AML-193 (cell line): ENCODE measurements at regions not wholly inside any gene's neighbourhood (a gene's known extent, or its start where the extent isn't known, plus 50 kb on each side); places are given as distances from the start of the nearest gene placed in this dataset.

Experiments
- DNase-seq, 2 experiments: peaks; one replicate each; lab custom pipeline; 2025; lab: John Stamatoyannopoulos, UW

DNA sequence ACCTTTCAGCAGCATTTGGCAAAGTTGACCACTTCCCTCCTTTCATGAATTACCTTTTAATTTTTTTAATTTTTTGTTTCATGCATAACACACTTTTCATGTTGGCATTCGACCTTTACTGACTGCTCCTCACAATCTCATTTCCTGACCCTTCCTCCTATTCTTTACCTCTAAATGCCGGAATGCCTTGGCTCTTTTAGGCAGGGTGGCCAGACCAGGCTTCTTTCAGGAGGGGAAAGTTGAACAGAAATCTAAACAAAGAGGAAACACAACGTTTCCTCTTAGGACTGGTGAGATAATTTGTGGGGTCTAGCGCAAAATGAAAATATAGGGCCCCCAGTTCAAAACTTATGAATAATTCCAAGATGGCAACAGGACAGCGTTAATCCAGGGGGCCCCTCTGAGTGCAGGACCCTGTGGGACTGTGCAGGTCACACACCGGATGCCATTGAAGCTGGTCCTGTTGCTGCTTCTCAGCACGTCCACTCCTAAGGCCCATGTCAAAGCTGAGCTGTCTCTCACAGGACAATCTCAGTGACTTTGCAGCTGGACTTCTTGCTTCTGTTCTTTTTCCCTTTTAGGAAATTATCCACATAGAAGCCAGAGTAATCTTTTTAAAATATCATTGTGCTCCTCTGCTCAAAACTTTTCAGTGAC lies 313.8 kb downstream of the HDGFL1 start:
- no peak for DNase-seq

GRCh38 chr6:22884456-22884855 lies 315.1 kb downstream of the HDGFL1 start:
- no peak for DNase-seq

DNA sequence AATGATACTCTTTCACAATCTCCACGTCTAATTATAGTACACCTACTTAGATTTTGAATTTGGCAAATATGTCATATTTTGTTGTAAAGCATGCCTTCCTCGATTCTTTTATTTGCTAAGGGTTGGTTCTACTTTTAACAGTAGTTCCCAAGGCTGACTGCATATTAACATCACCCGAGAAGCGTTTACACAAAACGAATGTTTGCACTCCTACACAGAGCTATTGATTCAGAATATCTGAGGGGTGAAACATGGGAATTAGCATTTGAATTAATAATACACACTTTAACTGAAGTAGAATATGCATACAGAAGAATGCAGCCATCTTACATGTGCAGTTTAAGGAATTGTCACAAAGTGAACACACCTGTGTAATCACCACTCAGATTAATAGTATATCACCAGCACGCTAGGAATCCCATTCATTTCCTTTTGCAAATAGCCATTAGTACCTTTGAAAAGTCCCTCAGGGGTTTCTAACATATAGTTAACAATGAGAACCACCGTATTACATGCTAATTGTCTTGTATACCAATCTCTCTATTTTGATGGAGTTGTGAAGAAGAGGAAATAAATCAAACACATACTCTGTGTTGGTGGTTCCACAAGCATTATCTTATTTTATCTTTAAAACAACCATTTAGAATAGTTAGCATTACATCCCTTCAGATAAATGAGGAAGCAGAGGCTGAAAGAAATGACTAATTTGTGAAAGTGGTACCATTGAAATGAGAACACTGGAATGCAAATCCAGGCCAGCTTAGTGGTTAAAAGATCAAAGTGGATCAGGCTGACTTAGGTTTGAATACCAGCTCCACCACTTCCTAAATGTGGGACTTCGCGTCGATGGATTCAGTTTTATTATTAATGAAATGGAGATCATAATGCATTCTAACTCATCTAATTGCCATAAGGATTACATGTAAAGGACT lies 317.6 kb downstream of the HDGFL1 start:
- DNase-seq, result no peak

DNA sequence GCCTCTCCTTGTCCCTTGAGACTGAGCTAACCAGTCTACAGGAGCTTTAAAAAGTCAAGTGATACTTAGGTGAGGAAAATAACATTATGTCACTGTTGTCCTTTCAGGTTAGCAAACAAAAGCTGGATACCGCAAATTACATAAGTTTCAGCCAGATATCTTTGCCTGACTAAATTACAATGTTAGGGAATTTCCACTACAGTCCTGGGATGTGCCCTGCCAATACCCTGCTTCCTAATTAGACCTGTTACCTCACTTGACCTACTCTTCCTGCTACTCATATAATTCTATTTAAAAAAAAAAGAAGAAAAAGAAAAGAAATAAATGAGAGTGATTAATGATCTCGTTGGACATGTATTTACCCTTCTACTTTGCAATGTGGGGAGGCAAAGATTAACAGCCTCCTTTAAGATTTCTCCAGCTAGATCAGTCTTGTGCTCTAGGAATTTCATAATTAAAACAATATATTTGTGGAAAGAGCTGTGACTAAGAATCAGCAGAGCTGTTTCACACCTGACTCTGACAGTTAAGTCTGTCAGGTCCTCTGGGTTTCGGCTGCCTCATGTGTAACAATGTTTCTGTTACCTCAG lies 318.9 kb downstream of the HDGFL1 start:
- DNase-seq, result no peak

- DNase-seq, result no peak
Observed at GRCh38 chr6:22891934-22892333, 322.6 kb downstream of the HDGFL1 start.

DNA sequence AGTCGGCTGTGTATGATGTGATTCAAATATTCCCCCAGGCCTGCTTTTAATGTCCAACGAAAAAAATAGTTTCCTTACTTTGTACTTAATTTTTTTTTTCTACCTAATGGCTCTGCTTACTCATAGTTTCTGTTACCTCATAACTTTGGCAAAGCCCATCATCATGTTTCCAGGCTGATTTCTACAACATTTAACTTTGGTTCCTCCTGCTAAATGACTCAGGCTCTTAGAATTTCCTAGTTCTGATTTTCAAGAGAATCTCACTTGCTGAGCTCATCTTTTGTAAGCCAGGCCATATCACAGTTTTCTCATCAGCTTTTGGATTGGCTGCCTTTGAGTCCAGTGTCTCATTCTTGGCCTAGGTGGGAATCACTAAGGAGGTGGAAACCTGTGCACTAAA lies 323.1 kb downstream of the HDGFL1 start:
- no peak for DNase-seq

GRCh38 chr6:22896696-22897095 lies 327.3 kb downstream of the HDGFL1 start:
- no peak for DNase-seq

GRCh38 chr6:22899426-22899825 lies 330.1 kb downstream of the HDGFL1 start:
- no peak for DNase-seq

GRCh38 chr6:22903826-22904225 lies 334.5 kb downstream of the HDGFL1 start:
- DNase-seq, result no peak

- no peak for DNase-seq
Observed at GRCh38 chr6:22904431-22904830, 335.1 kb downstream of the HDGFL1 start.

DNA sequence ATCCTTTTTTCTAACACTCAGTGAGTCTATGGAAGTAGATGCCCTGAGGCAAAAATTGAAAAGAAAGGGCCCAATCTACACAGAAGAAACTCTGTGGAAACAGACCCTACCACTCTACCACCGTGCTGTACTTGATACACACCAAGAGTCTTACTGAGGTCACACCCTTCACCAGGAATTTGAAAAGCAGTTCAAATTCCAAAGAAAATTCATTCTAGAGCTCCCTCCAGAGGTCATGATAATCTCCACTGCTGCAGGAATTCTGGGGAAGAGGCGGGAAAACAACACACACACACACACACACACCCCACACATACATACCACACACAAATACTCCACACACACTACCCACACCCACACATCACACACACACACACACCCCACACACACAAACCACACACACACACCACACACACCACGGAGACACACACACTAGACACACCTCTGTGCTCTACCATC lies 336.8 kb downstream of the HDGFL1 start:
- DNase-seq, result no peak

- no peak for DNase-seq
Observed at GRCh38 chr6:22907085-22907484, 337.7 kb downstream of the HDGFL1 start.

DNA sequence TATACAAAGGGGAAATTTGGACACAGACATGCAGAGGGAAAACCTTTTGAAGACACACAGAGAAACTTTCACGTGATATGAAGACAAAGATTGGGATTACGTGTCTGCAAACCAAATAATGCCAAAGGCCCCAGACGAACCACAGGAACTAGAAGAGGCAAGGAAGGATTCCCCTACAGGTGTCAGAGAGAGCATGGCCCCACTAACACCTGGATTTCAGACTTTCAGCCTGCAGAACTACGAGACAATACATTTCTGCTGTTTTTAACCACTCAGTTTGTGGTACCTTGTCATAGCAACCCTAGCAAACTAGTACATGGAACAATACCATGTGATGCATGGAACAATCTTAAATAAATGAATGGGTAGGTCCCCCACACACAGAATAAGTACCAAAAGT lies 341.0 kb downstream of the HDGFL1 start:
- no peak for DNase-seq

- no peak for DNase-seq
Observed at GRCh38 chr6:22913612-22914011, 344.2 kb downstream of the HDGFL1 start.

DNA sequence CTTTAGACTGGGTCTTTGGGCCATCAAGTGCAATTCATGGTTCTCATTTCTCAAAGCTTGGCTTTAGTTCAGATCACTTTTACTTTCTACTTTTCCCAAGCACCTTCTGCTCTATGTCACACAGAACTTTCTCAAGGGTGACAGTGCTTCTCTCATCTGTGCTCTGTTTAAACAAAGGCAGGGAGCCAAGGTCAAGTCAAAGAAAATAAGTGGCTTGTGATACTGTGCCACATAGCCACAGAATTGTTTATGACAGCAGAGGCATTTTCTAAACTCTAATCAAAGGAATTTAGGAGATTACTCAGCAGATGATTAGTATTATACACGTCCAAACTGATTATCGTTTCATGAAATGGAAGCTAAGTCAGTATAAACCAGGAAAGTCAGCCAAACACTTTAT lies 348.0 kb downstream of the HDGFL1 start:
- no peak for DNase-seq

DNA sequence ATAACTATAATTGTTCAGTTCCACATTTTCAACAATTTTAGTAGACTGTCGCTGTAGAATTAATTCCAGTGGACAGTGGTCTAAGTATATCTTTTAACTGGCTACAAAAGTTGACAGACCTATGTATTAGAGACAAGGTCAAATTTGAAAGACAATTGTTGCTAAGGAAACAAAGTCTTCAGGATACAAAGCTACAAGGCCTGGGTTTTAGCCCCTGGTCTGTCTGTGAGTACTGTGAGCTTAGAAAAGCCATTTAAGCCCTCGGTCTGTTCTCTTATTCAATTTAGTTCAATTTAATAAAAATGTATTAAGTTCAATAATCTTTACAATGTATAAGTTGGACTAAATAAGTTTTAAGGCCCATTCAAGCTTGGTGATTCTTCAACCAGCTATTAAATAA lies 352.5 kb downstream of the HDGFL1 start:
- DNase-seq, result no peak

DNA sequence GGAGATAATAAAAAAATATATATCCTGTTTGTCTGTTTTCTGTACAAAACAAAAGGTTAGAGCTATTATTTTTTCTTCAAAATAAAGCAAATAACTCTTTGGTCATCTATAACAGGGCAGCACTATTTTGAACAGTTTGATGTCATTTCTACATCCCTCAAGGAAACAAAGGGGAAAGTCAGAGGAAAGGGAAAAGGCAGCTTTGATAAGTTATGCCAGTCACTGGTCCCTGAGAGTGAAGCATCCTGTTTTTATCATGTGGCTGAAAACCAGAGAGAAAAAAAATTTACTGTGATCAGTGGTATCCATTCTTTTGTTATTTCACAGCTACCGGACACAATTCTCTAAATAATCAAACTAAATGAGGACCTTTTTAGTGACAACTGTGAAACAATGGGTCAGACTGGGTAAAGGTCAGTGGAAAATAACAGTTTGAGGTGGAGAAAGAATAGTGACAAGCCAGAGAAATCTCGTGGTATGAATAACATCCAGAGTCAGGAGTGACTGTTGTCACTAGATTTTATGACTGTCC lies 356.0 kb downstream of the HDGFL1 start:
- no peak for DNase-seq

- DNase-seq, result no peak
Observed at GRCh38 chr6:22925920-22926789, 356.8 kb downstream of the HDGFL1 start.

DNA sequence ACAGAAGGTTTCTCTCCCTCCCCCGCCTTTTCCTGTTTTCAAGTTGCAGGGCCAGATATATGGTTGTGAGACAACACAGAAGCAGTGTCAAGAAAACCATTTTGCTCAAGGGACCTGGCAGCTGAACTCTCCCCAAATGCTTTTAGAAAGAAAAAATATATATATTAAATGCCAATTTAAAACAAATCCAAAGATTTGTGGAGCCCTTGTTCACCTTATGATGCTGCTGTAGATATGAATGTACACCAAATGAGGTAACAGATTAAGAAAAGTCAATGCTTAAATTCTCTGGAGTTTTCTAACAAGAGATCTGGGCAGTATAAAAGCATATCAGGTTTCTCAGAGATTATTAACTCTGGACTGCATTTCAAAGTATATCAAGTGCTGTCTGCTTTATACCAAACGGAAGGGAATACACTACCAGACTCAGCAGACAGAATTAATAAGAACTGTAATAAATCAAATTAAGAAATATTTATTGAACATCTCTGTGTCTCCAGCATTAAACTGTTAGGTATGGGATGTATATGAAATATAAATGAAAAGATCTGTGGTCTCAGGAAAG lies 357.5 kb downstream of the HDGFL1 start:
- no peak for DNase-seq

DNA sequence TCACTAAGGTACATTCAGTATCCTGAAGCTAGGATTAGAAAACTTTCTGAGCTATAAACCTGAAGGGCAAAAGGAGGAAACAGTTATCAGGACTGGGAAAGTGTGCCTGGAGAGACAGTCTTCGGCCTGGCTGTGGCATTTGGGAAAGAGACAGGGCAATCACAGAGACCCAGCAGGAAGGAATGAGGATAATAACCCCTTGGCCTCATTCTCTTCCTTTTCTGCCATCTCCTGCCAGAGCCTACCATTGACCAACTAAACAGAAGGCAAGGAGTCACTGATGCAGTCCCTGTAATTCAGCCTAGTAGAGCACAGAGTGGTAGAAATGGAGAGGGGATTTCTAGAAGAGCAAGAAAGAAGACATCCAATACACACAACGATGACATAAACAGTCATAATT lies 359.4 kb downstream of the HDGFL1 start:
- DNase-seq, result no peak

- DNase-seq, result no peak
Observed at GRCh38 chr6:22929311-22929985, 360.1 kb downstream of the HDGFL1 start.
